Posterior vena cava (tissue), 2 donors: ENCODE measurements at regions not wholly inside any gene's neighbourhood (a gene's known extent, or its start where the extent isn't known, plus 50 kb on each side); places are given as distances from the start of the nearest gene placed in this dataset.

Experiments
- DNase-seq: peaks from one replicate; pipeline ENCODE4 v3.0.0-alpha.2; 2020; ENCODE audit warnings: low spot score
- intact Hi-C, 2 donors: fragments of 100-400 bp; cut with DNase I; formaldehyde crosslinking; loops; one replicate each; pipeline versions ENCODE4 v1.14.1 to v1.14.2; 2022 to 2023
- donor health status: DM: yes; HTN: yes; CAD: no.
- donor health status: DM: yes; HTN: yes; CAD: no.

GRCh38 chr16:85401917-85402766 is 211.0 kb upstream of the GSE1 start:
- intact Hi-C loops = no loop called here
- DNase-seq = peak; percentile 46

- intact Hi-C loops = no loop called here
- peak; percentile 75 for DNase-seq
Observed at GRCh38 chr16:85402910-85403692, 210.0 kb upstream of the GSE1 start.

GRCh38 chr16:85403693-85404092 is 209.4 kb upstream of the GSE1 start:
- DNase-seq = peak; percentile 20
- intact Hi-C loops = no loop called here

GRCh38 chr16:85412911-85413520 is 200.1 kb upstream of the GSE1 start:
- intact Hi-C loops = no loop called here
- peak; percentile 64 for DNase-seq

- intact Hi-C loops = no loop called here
- peak; percentile 58 for DNase-seq
Observed at GRCh38 chr16:85413691-85414663, 199.1 kb upstream of the GSE1 start.

- peak; percentile 62 for DNase-seq
Observed at GRCh38 chr16:85415196-85416090, 197.7 kb upstream of the GSE1 start.

GRCh38 chr16:85416228-85417109 is 196.7 kb upstream of the GSE1 start:
- intact Hi-C loops = no loop called here
- DNase-seq = peak; percentile 86

More at GRCh38 chr16:85415196-85416090, 197.7 kb upstream of the GSE1 start:
- intact Hi-C loops = no loop called here

GRCh38 chr16:85417156-85417860 is 195.8 kb upstream of the GSE1 start:
- intact Hi-C loops = no loop called here
- DNase-seq = peak; percentile 72

GRCh38 chr16:85418978-85419491 is 194.1 kb upstream of the GSE1 start:
- DNase-seq = peak; percentile 50
- intact Hi-C loops = no loop called here

- intact Hi-C loops = loop anchor here in 1 of 2 donors (2.0 to 10.0 kb wide), 2 partner anchors 191 to 295 kb away; no protein-coding TSS in a partner anchor
- DNase-seq = no peak
Observed at GRCh38 chr16:85419503-85420408, 193.4 kb upstream of the GSE1 start.

- DNase-seq = peak; percentile 86
- intact Hi-C loops = loop anchor here in 1 of 2 donors (2.0 to 10.0 kb wide), 2 partner anchors 190 to 294 kb away; no protein-coding TSS in a partner anchor
Observed at GRCh38 chr16:85420501-85421337, 192.4 kb upstream of the GSE1 start.

- DNase-seq = peak; percentile 78
- intact Hi-C loops = loop anchor here in 1 of 2 donors (2.0 to 10.0 kb wide), 2 partner anchors 189 to 293 kb away; no protein-coding TSS in a partner anchor
Observed at GRCh38 chr16:85421338-85422195, 191.6 kb upstream of the GSE1 start.

- intact Hi-C loops = loop anchor here in 1 of 2 donors (10.0 kb wide), 1 partner anchor 293 kb away; no protein-coding TSS in a partner anchor
- peak; percentile 75 for DNase-seq
Observed at GRCh38 chr16:85422196-85422631, 190.9 kb upstream of the GSE1 start.
